WTC11 (cell line): ENCODE measurements at regions not wholly inside any gene's neighbourhood (a gene's known extent, or its start where the extent isn't known, plus 50 kb on each side); places are given as distances from the start of the nearest gene placed in this dataset.

Source experiments
- ATAC-seq: fragments of 200-7000 bp; cut with Tn5 transposase; 2 replicates; pipeline ENCODE4 v1.10.0; 2021; ENCODE audit warnings: mild to moderate bottlenecking, moderate library complexity
- CTCF ChIA-PET: fragments of 300-600 bp; sonication (Branson Sonifier 250); formaldehyde crosslinking; loops from one replicate; lab custom pipeline; 2021; ENCODE audit warnings: antibody characterized with exemption; lab: Charles Lee
- POLR2A ChIA-PET: fragments of 350-600 bp; sonication (Branson Sonifier 250); formaldehyde crosslinking; loops from one replicate; lab custom pipeline; 2021; ENCODE audit warnings: antibody characterized with exemption; lab: Charles Lee
- DNase-seq: peaks from one replicate; pipeline ENCODE4 v3.0.0; 2021; ENCODE audit warnings: low spot score
- H3K27ac Mint-ChIP-seq: 2 replicates; pipeline ENCODE4 v1.8.0; 2021; ENCODE audit warnings: mixed read lengths
- H3K27me3 Mint-ChIP-seq: 2 replicates; pipeline ENCODE4 v1.8.0; 2021; ENCODE audit warnings: low read depth, mild to moderate bottlenecking, moderate library complexity, mixed read lengths
- H3K36me3 Mint-ChIP-seq: 2 replicates; pipeline ENCODE4 v1.8.0; 2021; ENCODE audit warnings: mixed read lengths
- H3K4me1 Mint-ChIP-seq: 2 replicates; pipeline ENCODE4 v1.8.0; 2022; ENCODE audit warnings: mixed read lengths
- H3K4me3 Mint-ChIP-seq: 2 replicates; pipeline ENCODE4 v1.8.0; 2021; ENCODE audit warnings: mild to moderate bottlenecking, moderate library complexity, mixed read lengths
- H3K9me3 Mint-ChIP-seq: 2 replicates; pipeline ENCODE4 v1.8.0; 2021; ENCODE audit warnings: mixed read lengths
- ATF2 ChIP-seq: sonication (generic); formaldehyde crosslinking; IDR thresholded peaks from 2 replicates; pipeline ENCODE4 v1.8.1; 2022; ENCODE audit warnings: low read depth, missing genetic modification reagents, borderline replicate concordance
- ATF6 ChIP-seq: sonication (generic); formaldehyde crosslinking; IDR thresholded peaks from 2 replicates; pipeline ENCODE4 v1.8.1; 2023; ENCODE audit warnings: mild to moderate bottlenecking, missing genetic modification reagents
- E2F4 ChIP-seq: sonication (generic); formaldehyde crosslinking; IDR thresholded peaks from 2 replicates; pipeline ENCODE4 v1.8.1; 2022; ENCODE audit warnings: low read depth, mild to moderate bottlenecking, moderate library complexity, missing genetic modification reagents, borderline replicate concordance
- EMX1 ChIP-seq: fragments of 250-450 bp; sonication (Bioruptor Pico); IDR thresholded peaks from 2 replicates; pipeline ENCODE4 v1.8.0; 2021; ENCODE audit warnings: mild to moderate bottlenecking
- ERG ChIP-seq: fragments of 250-450 bp; sonication (Bioruptor Pico); IDR thresholded peaks from 2 replicates; pipeline ENCODE4 v1.8.0; 2021; ENCODE audit warnings: mild to moderate bottlenecking
- FOXP1 ChIP-seq: sonication (generic); formaldehyde crosslinking; IDR thresholded peaks from 2 replicates; pipeline ENCODE4 v1.8.0; 2022; ENCODE audit warnings: missing genetic modification reagents, mild to moderate bottlenecking, moderate library complexity, borderline replicate concordance
- GRHL2 ChIP-seq: fragments of 250-450 bp; sonication (Bioruptor Pico); IDR thresholded peaks from 2 replicates; pipeline ENCODE4 v1.8.0; 2022; ENCODE audit warnings: mild to moderate bottlenecking, moderate library complexity; ENCODE audit not compliant: insufficient replicate concordance, severe bottlenecking
- GTF2I ChIP-seq: fragments of 250-450 bp; sonication (Bioruptor Pico); conservative IDR thresholded peaks from 2 replicates; pipeline ENCODE4 v1.4.0; 2021; ENCODE audit warnings: mild to moderate bottlenecking
- HMGA2 ChIP-seq: fragments of 250-450 bp; sonication (Bioruptor Pico); IDR thresholded peaks from 2 replicates; pipeline ENCODE4 v1.4.0; 2021; ENCODE audit warnings: mild to moderate bottlenecking, moderate library complexity
- JAZF1 ChIP-seq: fragments of 250-450 bp; sonication (Bioruptor Pico); IDR thresholded peaks from 2 replicates; pipeline ENCODE4 v1.9.0; 2021; ENCODE audit warnings: moderate library complexity, mild to moderate bottlenecking, inconsistent platforms
- JUN ChIP-seq: sonication (generic); formaldehyde crosslinking; IDR thresholded peaks from 2 replicates; pipeline ENCODE4 v1.8.0; 2023; ENCODE audit warnings: mild to moderate bottlenecking, missing genetic modification reagents
- MAX ChIP-seq: sonication (generic); formaldehyde crosslinking; IDR thresholded peaks from 2 replicates; pipeline ENCODE4 v1.8.0; 2022; ENCODE audit warnings: mild to moderate bottlenecking, missing genetic modification reagents
- PREB ChIP-seq: sonication (generic); formaldehyde crosslinking; IDR thresholded peaks from 2 replicates; pipeline ENCODE4 v1.8.1; 2022; ENCODE audit warnings: mild to moderate bottlenecking, missing genetic modification reagents, moderate library complexity, borderline replicate concordance
- SMAD3 ChIP-seq: sonication (generic); formaldehyde crosslinking; IDR thresholded peaks from 2 replicates; pipeline ENCODE4 v1.8.0; 2022; ENCODE audit warnings: missing genetic modification reagents, mild to moderate bottlenecking, borderline replicate concordance
- SOX15 ChIP-seq: fragments of 250-450 bp; sonication (Bioruptor Pico); IDR thresholded peaks from 2 replicates; pipeline ENCODE4 v1.9.0; 2021; ENCODE audit warnings: mild to moderate bottlenecking
- SP1 ChIP-seq: sonication (generic); formaldehyde crosslinking; conservative IDR thresholded peaks from 2 replicates; pipeline ENCODE4 v1.8.1; 2022; ENCODE audit warnings: missing genetic modification reagents
- TCF7 ChIP-seq: sonication (generic); formaldehyde crosslinking; IDR thresholded peaks from 2 replicates; pipeline ENCODE4 v1.8.0; 2022; ENCODE audit warnings: mild to moderate bottlenecking, low read depth, missing genetic modification reagents, moderate library complexity
- TEAD1 ChIP-seq: sonication (generic); formaldehyde crosslinking; IDR thresholded peaks from 2 replicates; pipeline ENCODE4 v1.8.0; 2022; ENCODE audit warnings: mild to moderate bottlenecking, missing genetic modification reagents
- TEAD4 ChIP-seq: sonication (generic); formaldehyde crosslinking; IDR thresholded peaks from 2 replicates; pipeline ENCODE4 v1.8.0; 2022; ENCODE audit warnings: mild to moderate bottlenecking, missing genetic modification reagents
- ZNF121 ChIP-seq: sonication (generic); formaldehyde crosslinking; IDR thresholded peaks from 2 replicates; pipeline ENCODE4 v1.8.0; 2023; ENCODE audit warnings: missing genetic modification reagents
- ZNF263 ChIP-seq: sonication (generic); formaldehyde crosslinking; IDR thresholded peaks from 2 replicates; pipeline ENCODE4 v1.8.1; 2022; ENCODE audit warnings: low read depth, mild to moderate bottlenecking, moderate library complexity, missing genetic modification reagents
- ZNF671 ChIP-seq: fragments of 250-450 bp; sonication (Bioruptor Pico); IDR thresholded peaks from 2 replicates; pipeline ENCODE4 v1.8.0; 2021; ENCODE audit warnings: mild to moderate bottlenecking

GRCh38 chr11:70880416-70880815 is 372.0 kb downstream of the SHANK2 start:
- Mint-ChIP-seq H3K27ac (no peak overlapping the region), H3K4me3 (no peak overlapping the region), H3K27me3 (no peaks in the 10 kb centered on the region), H3K9me3 (no peaks in the 10 kb centered on the region), H3K4me1 (peaks cover 19% of the 10 kb centered on the region), H3K36me3 (no peaks in the 10 kb centered on the region)
- TF ChIP-seq ATF6 (CRISPR knock-in tag) (no peak), E2F4 (CRISPR knock-in tag) (no peak), SOX15 (CRISPR knock-in tag) (no peak), TEAD1 (CRISPR knock-in tag) (no peak), PREB (CRISPR knock-in tag) (no peak), ERG (CRISPR knock-in tag) (no peak), FOXP1 (no peak), ZNF121 (no peak)
- POLR2A ChIA-PET, result no interaction called here
- no peak for ATAC-seq
- no peak for DNase-seq
- CTCF ChIA-PET, result interaction anchor here (0.9 to 1.2 kb wide), 2 partner anchors 46 to 65 kb away, joined by 3 read pairs; no protein-coding TSS in a partner anchor

- ATAC-seq (no peak), DNase-seq (no peak)
- TF ChIP-seq ZNF121 (peak; percentile 32; the same call in 1 of the 2 replicates), JAZF1 (no peak)
- peaks cover 27% of the 10 kb centered on the region for H3K4me1 Mint-ChIP-seq
- H3K36me3 Mint-ChIP-seq, result no peaks in the 10 kb centered on the region
- no peaks in the 10 kb centered on the region for H3K9me3 Mint-ChIP-seq
- CTCF ChIA-PET, result interaction anchor here (2.0 kb wide), 1 partner anchor 67 kb away, joined by 7 read pairs; no protein-coding TSS in a partner anchor
- H3K27ac Mint-ChIP-seq, result no peak overlapping the region
- no peaks in the 10 kb centered on the region for H3K27me3 Mint-ChIP-seq
- POLR2A ChIA-PET, result no interaction called here
- H3K4me3 Mint-ChIP-seq, result no peak overlapping the region
Observed at GRCh38 chr11:70881948-70882715, 370.2 kb downstream of the SHANK2 start.

GRCh38 chr11:70882716-70883085 is 369.7 kb downstream of the SHANK2 start:
- Mint-ChIP-seq H3K4me3 (no peak overlapping the region), H3K27ac (no peak overlapping the region), H3K36me3 (no peaks in the 10 kb centered on the region), H3K27me3 (no peaks in the 10 kb centered on the region), H3K9me3 (no peaks in the 10 kb centered on the region), H3K4me1 (peaks cover 28% of the 10 kb centered on the region)
- ATAC-seq, result no peak
- POLR2A ChIA-PET, result no interaction called here
- no peak for DNase-seq
- CTCF ChIA-PET, result interaction anchor here (2.0 kb wide), 1 partner anchor 68 kb away, joined by 7 read pairs; no protein-coding TSS in a partner anchor
- no peak for TF ChIP-seq ZNF263 (CRISPR knock-in tag)
- no peak for TF ChIP-seq GRHL2 (CRISPR knock-in tag)
- no peak for TF ChIP-seq EMX1 (CRISPR knock-in tag)
- TF ChIP-seq TCF7, result no peak
- no peak for TF ChIP-seq SMAD3 (CRISPR knock-in tag)
- no peak for TF ChIP-seq TEAD4
- TF ChIP-seq SP1, result no peak
- no peak for TF ChIP-seq HMGA2 (CRISPR knock-in tag)
- no peak for TF ChIP-seq GTF2I (CRISPR knock-in tag)
- TF ChIP-seq ZNF671 (CRISPR knock-in tag), result no peak
- no peak for TF ChIP-seq JUN (CRISPR knock-in tag)
- TF ChIP-seq MAX (CRISPR knock-in tag), result no peak
- TF ChIP-seq ATF2 (CRISPR knock-in tag), result no peak
